H1 (cell line): ENCODE measurements at regions not wholly inside any gene's neighbourhood (a gene's known extent, or its start where the extent isn't known, plus 50 kb on each side); places are given as distances from the start of the nearest gene placed in this dataset.

Experiments used
- CTCF ChIA-PET: fragments of 300-600 bp; sonication (Branson Sonifier 250); formaldehyde crosslinking; loops from one replicate; lab custom pipeline; 2021; ENCODE audit not compliant: partially characterized antibody; lab: Charles Lee
- POLR2A ChIA-PET: fragments of 300-600 bp; sonication (Branson Sonifier 250); formaldehyde crosslinking; loops from one replicate; lab custom pipeline; 2021; ENCODE audit warnings: inconsistent platforms; ENCODE audit not compliant: partially characterized antibody; lab: Charles Lee
- DNase-seq, 2 experiments: peaks; one replicate each; pipeline versions ENCODE4 v3.0.0 to v3.0.0-alpha.2; 2010 to 2022; ENCODE audit warnings: low spot score in 2 of 2, low read depth in 1 of 2, mixed read lengths in 1 of 2
- FAIRE-seq: peaks from 2 replicates; lab custom pipeline; 2011; peaks lifted over from hg19 to GRCh38; lab: Jason Lieb, UNC
- H2AFZ ChIP-seq: 2 replicates; pipeline ENCODE4 v1.8.1; 2012; ENCODE audit warnings: low read length, inconsistent platforms
- H2AK5ac ChIP-seq: 2 replicates; pipeline ENCODE4 v1.6.1; 2013; ENCODE audit warnings: low read depth, low read length
- H2BK120ac ChIP-seq: replicated peaks from 2 replicates; pipeline ENCODE3; 2013; ENCODE audit warnings: low read depth, low read length, inconsistent platforms
- H2BK12ac ChIP-seq: 2 replicates; pipeline ENCODE4 v1.6.1; 2013; ENCODE audit warnings: low read depth, low read length
- H2BK15ac ChIP-seq: 2 replicates; pipeline ENCODE4 v1.6.1; 2013; ENCODE audit warnings: low read length
- H2BK20ac ChIP-seq: 2 replicates; pipeline ENCODE4 v1.6.1; 2013; ENCODE audit warnings: low read length
- H2BK5ac ChIP-seq: 2 replicates; pipeline ENCODE4 v1.6.1; 2013; ENCODE audit warnings: low read depth, low read length
- H3K14ac ChIP-seq: 2 replicates; pipeline ENCODE4 v1.6.1; 2013; ENCODE audit warnings: inconsistent platforms; ENCODE audit not compliant: insufficient read length
- H3K18ac ChIP-seq: 2 replicates; pipeline ENCODE4 v1.6.1; 2013; ENCODE audit warnings: low read length; ENCODE audit errors: extremely low read depth
- H3K23ac ChIP-seq: 2 replicates; pipeline ENCODE4 v1.6.1; 2013; ENCODE audit warnings: inconsistent platforms; ENCODE audit not compliant: insufficient read length
- H3K23me2 ChIP-seq: 2 replicates; pipeline ENCODE4 v1.6.1; 2013; ENCODE audit warnings: low read depth, low read length
- H3K27ac ChIP-seq: 2 replicates; pipeline ENCODE4 v1.6.1; 2011; ENCODE audit warnings: low read depth, low read length, inconsistent platforms
- H3K27me3 ChIP-seq, 4 experiments: replicated peaks in 1 of 4; 1 replicate in 1 of 4; 2 replicates in 3 of 4; pipeline versions ENCODE4 v1.6.1 to v1.8.1; 2011 to 2013; ENCODE audit warnings: low read length in 3 of 4, mild to moderate bottlenecking in 3 of 4, inconsistent platforms in 2 of 4, mixed read lengths in 2 of 4, moderate library complexity in 1 of 4; ENCODE audit not compliant: control insufficient read depth in 3 of 4, insufficient read depth in 3 of 4; ENCODE audit errors: extremely low read depth in 1 of 4
- H3K36me3 ChIP-seq, 4 experiments: 2 replicates each; pipeline versions ENCODE4 v1.6.1 to v1.8.1; 2011 to 2013; ENCODE audit warnings: mild to moderate bottlenecking in 4 of 4, low read length in 3 of 4, moderate library complexity in 2 of 4, control low read depth in 1 of 4, inconsistent platforms in 1 of 4; ENCODE audit not compliant: insufficient read depth in 4 of 4, control insufficient read depth in 2 of 4
- H3K4ac ChIP-seq: replicated peaks from 2 replicates; pipeline ENCODE3; 2013; ENCODE audit warnings: low read length, low read depth, mixed read lengths, inconsistent platforms; ENCODE audit not compliant: insufficient read length
- H3K4me1 ChIP-seq, 4 experiments: replicated peaks in 1 of 4; 1 replicate in 1 of 4; 2 replicates in 3 of 4; pipeline versions ENCODE4 v1.6.1 to v1.8.1; 2011 to 2013; ENCODE audit warnings: low read length in 3 of 4, inconsistent platforms in 2 of 4, mixed read lengths in 1 of 4; ENCODE audit not compliant: insufficient read depth in 4 of 4, control insufficient read depth in 3 of 4
- H3K4me2 ChIP-seq, 2 experiments: 2 replicates each; pipeline versions ENCODE4 v1.6.1 to v1.8.1; 2011 to 2013; ENCODE audit warnings: low read depth in 2 of 2, low read length in 2 of 2, control low read depth in 1 of 2, inconsistent platforms in 1 of 2, mild to moderate bottlenecking in 1 of 2; ENCODE audit not compliant: insufficient read depth in 1 of 2
- H3K4me3 ChIP-seq, 4 experiments: fragments of 200-600, 300-600 bp in 1 of 4; sonication (generic), shearing (Covaris generic), sonication (Bioruptor Twin) in 1 of 4; 2 replicates each; pipeline versions ENCODE4 v1.5.1 to v1.8.1; 2011 to 2016; ENCODE audit warnings: low read length in 4 of 4, low read depth in 3 of 4, control low read depth in 2 of 4, inconsistent platforms in 2 of 4, mild to moderate bottlenecking in 2 of 4, mixed read lengths in 1 of 4, moderate library complexity in 1 of 4; ENCODE audit not compliant: insufficient read depth in 2 of 4; ENCODE audit errors: extremely low read depth in 1 of 4
- H3K56ac ChIP-seq: replicated peaks from 2 replicates; pipeline ENCODE3; 2013; ENCODE audit warnings: low read depth, mild to moderate bottlenecking, mixed read lengths, low read length, inconsistent platforms; ENCODE audit not compliant: insufficient read length
- H3K79me1 ChIP-seq: 2 replicates; pipeline ENCODE4 v1.6.1; 2013; ENCODE audit warnings: low read depth, low read length, control low read depth
- H3K79me2 ChIP-seq, 2 experiments: 2 replicates each; pipeline versions ENCODE4 v1.6.1 to v1.8.1; 2012 to 2013; ENCODE audit warnings: low read length in 2 of 2, mild to moderate bottlenecking in 2 of 2, inconsistent platforms in 1 of 2; ENCODE audit not compliant: insufficient read depth in 2 of 2, control insufficient read depth in 1 of 2
- H3K9ac ChIP-seq, 4 experiments: replicated peaks in 1 of 4; 1 replicate in 1 of 4; 2 replicates in 3 of 4; pipeline versions ENCODE4 v1.6.1 to v1.8.1; 2011 to 2013; ENCODE audit warnings: low read depth in 3 of 4, low read length in 3 of 4, control low read depth in 2 of 4, mild to moderate bottlenecking in 2 of 4, moderate library complexity in 2 of 4, inconsistent platforms in 1 of 4; ENCODE audit errors: extremely low read depth in 1 of 4
- H3K9me3 ChIP-seq, 2 experiments: 2 replicates each; pipeline versions ENCODE4 v1.6.1 to v1.8.1; 2012 to 2013; ENCODE audit warnings: mild to moderate bottlenecking in 2 of 2, moderate library complexity in 2 of 2, control low read depth in 1 of 2, inconsistent platforms in 1 of 2, low read depth in 1 of 2, low read length in 1 of 2, mixed read lengths in 1 of 2; ENCODE audit not compliant: insufficient read depth in 2 of 2
- H4K20me1 ChIP-seq, 2 experiments: replicated peaks in 1 of 2; 2 replicates each; pipeline versions ENCODE3 to v1.8.1; 2011 to 2013; ENCODE audit warnings: inconsistent platforms in 2 of 2, low read length in 2 of 2, mild to moderate bottlenecking in 1 of 2; ENCODE audit not compliant: insufficient read depth in 2 of 2, control insufficient read depth in 1 of 2
- H4K5ac ChIP-seq: 2 replicates; pipeline ENCODE4 v1.6.1; 2013; ENCODE audit warnings: low read length, low read depth, mixed read lengths, inconsistent platforms; ENCODE audit not compliant: insufficient read length
- H4K8ac ChIP-seq: 2 replicates; pipeline ENCODE4 v1.8.0; 2013; ENCODE audit warnings: mild to moderate bottlenecking, moderate library complexity, low read length, inconsistent platforms; ENCODE audit not compliant: insufficient read depth; ENCODE audit errors: extremely low read depth
- H4K91ac ChIP-seq: replicated peaks from 2 replicates; pipeline ENCODE3; 2013; ENCODE audit warnings: low read length, mixed read lengths, inconsistent platforms; ENCODE audit not compliant: insufficient read length
- ATF3 ChIP-seq: IDR thresholded peaks from 2 replicates; pipeline ENCODE4 v1.6.1; 2011; ENCODE audit warnings: low read depth, mild to moderate bottlenecking, low read length; ENCODE audit not compliant: insufficient read depth
- CHD2 ChIP-seq: IDR thresholded peaks from 2 replicates; pipeline ENCODE4 v1.6.1; 2012; ENCODE audit warnings: low read length, improper control_type of control experiment
- EP300 ChIP-seq, 2 experiments: IDR thresholded peaks; 1 replicate in 1 of 2; 2 replicates in 1 of 2; pipeline ENCODE4 v1.6.1; 2011 to 2012; ENCODE audit warnings: low read depth in 2 of 2, low read length in 2 of 2, mild to moderate bottlenecking in 2 of 2, borderline replicate concordance in 1 of 2, inconsistent platforms in 1 of 2, moderate library complexity in 1 of 2
- GABPA ChIP-seq: IDR thresholded peaks from 2 replicates; pipeline ENCODE4 v1.6.1; 2011; ENCODE audit warnings: mild to moderate bottlenecking, low read length, moderate library complexity, borderline replicate concordance; ENCODE audit not compliant: insufficient read depth
- GTF2F1 ChIP-seq: IDR thresholded peaks from 2 replicates; pipeline ENCODE4 v1.6.1; 2012; ENCODE audit warnings: low read depth, low read length, improper control_type of control experiment, borderline replicate concordance
- HDAC6 ChIP-seq: IDR thresholded peaks from one replicate; pipeline ENCODE4 v1.7.1; 2012; ENCODE audit warnings: low read depth, mild to moderate bottlenecking, inconsistent platforms, low read length, moderate library complexity
- KDM1A ChIP-seq: fragments of 200-600, 300-600 bp; sonication (generic); IDR thresholded peaks from 2 replicates; pipeline ENCODE4 v1.7.1; 2016; ENCODE audit warnings: mild to moderate bottlenecking, low read length, borderline replicate concordance
- KDM5A ChIP-seq: fragments of 200-600 bp; IDR thresholded peaks from 2 replicates; pipeline ENCODE4 v1.7.1; 2012; ENCODE audit warnings: mild to moderate bottlenecking, low read length, inconsistent platforms, mixed read lengths
- MAFK ChIP-seq: IDR thresholded peaks from 2 replicates; pipeline ENCODE4 v1.6.1; 2012; ENCODE audit warnings: low read depth, mild to moderate bottlenecking, improper control_type of control experiment, low read length
- RBBP5 ChIP-seq: IDR thresholded peaks from 2 replicates; pipeline ENCODE4 v1.7.1; 2012; ENCODE audit warnings: low read depth, mild to moderate bottlenecking, inconsistent platforms, low read length, moderate library complexity, borderline replicate concordance
- SIRT6 ChIP-seq: IDR thresholded peaks from one replicate; pipeline ENCODE4 v1.7.1; 2012; ENCODE audit warnings: low read length, inconsistent platforms
- SP2 ChIP-seq: IDR thresholded peaks from 2 replicates; pipeline ENCODE4 v1.6.1; 2012; ENCODE audit warnings: mild to moderate bottlenecking, low read length, inconsistent platforms
- TCF12 ChIP-seq: IDR thresholded peaks from 2 replicates; pipeline ENCODE4 v1.6.1; 2011; ENCODE audit warnings: low read depth, mild to moderate bottlenecking, low read length
- YY1 ChIP-seq: IDR thresholded peaks from 2 replicates; pipeline ENCODE4 v1.6.1; 2011; ENCODE audit warnings: low read depth, mild to moderate bottlenecking, low read length
- WGBS, 2 experiments: shearing (Covaris generic) in 1 of 2; methylation state at CpG; one replicate each; pipeline versions ENCODE4 v1.1.6 to v1.1.7; 2013 to 2015; ENCODE audit warnings: low lambda C conversion rate in 2 of 2, mixed read lengths in 2 of 2, inconsistent platforms in 1 of 2, low coverage in 1 of 2, missing lambda C conversion rate in 1 of 2; ENCODE audit not compliant: insufficient replicate concordance in 2 of 2, insufficient coverage in 1 of 2, insufficient read length in 1 of 2; ENCODE audit errors: extremely low coverage in 1 of 2, missing lambda C conversion rate in 1 of 2; 5-methylcytosine and 5-hydroxymethylcytosine counted together
- TF ChIP-seq, protein P1 (sequence below): IDR thresholded peaks from 2 replicates; pipeline ENCODE4 v1.6.1; 2012; ENCODE audit warnings: inconsistent platforms

- H3K4me3 ChIP-seq: no peak overlapping the region
- no peak overlapping the region for H3K56ac ChIP-seq
- no peak overlapping the region for H4K91ac ChIP-seq
- ChIA-PET POLR2A (no interaction called here), CTCF (interaction anchor here (0.8 to 1.1 kb wide), 2 partner anchors 10 to 129 kb away, joined by 3 to 4 read pairs; no protein-coding TSS in a partner anchor)
- no peak overlapping the region for H2AK5ac ChIP-seq
- FAIRE-seq (no peak), DNase-seq (no peak)
- no peak overlapping the region for H2BK15ac ChIP-seq
- 94% methylated on average over 4 of the region's 4 CpGs; no CpG with 5 or more reads in 1 of the 2 experiments for WGBS, 2 experiments
- no peak overlapping the region for H4K5ac ChIP-seq
- no peak overlapping the region for H2BK20ac ChIP-seq
- no peak overlapping the region for H3K4ac ChIP-seq
- H3K9me3 ChIP-seq: no peaks in the 10 kb centered on the region
- no peak overlapping the region for H3K18ac ChIP-seq
- no peaks in the 10 kb centered on the region for H3K36me3 ChIP-seq
- no peak overlapping the region for H4K8ac ChIP-seq
- H3K23ac ChIP-seq: no peak overlapping the region
- H3K27ac ChIP-seq: no peak overlapping the region
- H2BK120ac ChIP-seq: no peak overlapping the region
- H3K79me1 ChIP-seq: no peaks in the 10 kb centered on the region
- no peak overlapping the region for H2BK5ac ChIP-seq
- no peak overlapping the region for H2AFZ ChIP-seq
- H3K79me2 ChIP-seq: no peaks in the 10 kb centered on the region
- H3K14ac ChIP-seq: no peak overlapping the region
- no peak overlapping the region for H3K4me2 ChIP-seq
- H3K4me1 ChIP-seq: no peaks in the 10 kb centered on the region
- H2BK12ac ChIP-seq: no peak overlapping the region
- no peaks in the 10 kb centered on the region for H4K20me1 ChIP-seq
- H3K27me3 ChIP-seq: peaks cover 5 to 11% (median 7%) of the 10 kb centered on the region in 4 experiments
- no peaks in the 10 kb centered on the region for H3K23me2 ChIP-seq
- no peak overlapping the region for H3K9ac ChIP-seq
- TF ChIP-seq CHD2: no peak
- no peak for TF ChIP-seq KDM1A
- TF ChIP-seq GABPA: no peak
- TF ChIP-seq HDAC6: no peak
- TF ChIP-seq RBBP5: no peak
- no peak for TF ChIP-seq ATF3
- no peak for TF ChIP-seq GTF2F1
- TF ChIP-seq SP2: no peak
- TF ChIP-seq SIRT6: no peak
- no peak for TF ChIP-seq KDM5A
- TF ChIP-seq MAFK: no peak
- TF ChIP-seq TCF12: no peak
- TF ChIP-seq YY1: no peak
- TF ChIP-seq EP300 (IDR thresholded peaks at IDR 0.05; ENCODE audit: borderline replicate concordance in 1 of 2, low read depth in 2 of 2, low read length in 2 of 2): no peak
- TF ChIP-seq, protein P1, sequence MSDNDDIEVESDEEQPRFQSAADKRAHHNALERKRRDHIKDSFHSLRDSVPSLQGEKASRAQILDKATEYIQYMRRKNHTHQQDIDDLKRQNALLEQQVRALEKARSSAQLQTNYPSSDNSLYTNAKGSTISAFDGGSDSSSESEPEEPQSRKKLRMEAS: no peak
Observed at GRCh38 chr3:59433546-59433945, 383.7 kb upstream of the CFAP20DC start.
